Hepatocyte (in vitro differentiated cells): ENCODE measurements at regions not wholly inside any gene's neighbourhood (a gene's known extent, or its start where the extent isn't known, plus 50 kb on each side); places are given as distances from the start of the nearest gene placed in this dataset.

Experiments
- DNase-seq: peaks from one replicate; pipeline ENCODE4 v3.0.0-alpha.2; 2016; ENCODE audit warnings: low spot score
- H2AFZ ChIP-seq: fragments of 200-600 bp; sonication (generic); 2 replicates; pipeline ENCODE4 v1.6.0; 2016; ENCODE audit warnings: antibody characterized with exemption, mild to moderate bottlenecking
- H3K27ac ChIP-seq: fragments of 200-600 bp; sonication (generic); 2 replicates; pipeline ENCODE4 v1.5.1; 2016; ENCODE audit warnings: mild to moderate bottlenecking
- H3K27me3 ChIP-seq: fragments of 200-600 bp; sonication (generic); 2 replicates; pipeline ENCODE4 v1.6.1; 2016
- H3K36me3 ChIP-seq: fragments of 200-600 bp; sonication (generic); replicated peaks from 2 replicates; pipeline ENCODE4 v1.5.1; 2016; ENCODE audit warnings: low read depth; ENCODE audit not compliant: insufficient read depth
- H3K4me1 ChIP-seq: fragments of 200-600 bp; sonication (generic); 2 replicates; pipeline ENCODE4 v1.5.1; 2016; ENCODE audit warnings: mild to moderate bottlenecking, moderate library complexity; ENCODE audit not compliant: insufficient read depth
- H3K4me2 ChIP-seq: fragments of 200-600 bp; sonication (generic); 2 replicates; pipeline ENCODE4 v1.6.0; 2016
- H3K4me3 ChIP-seq: fragments of 200-600 bp; sonication (generic); 2 replicates; pipeline ENCODE4 v1.5.1; 2016; ENCODE audit warnings: mild to moderate bottlenecking
- H3K79me2 ChIP-seq: fragments of 200-600 bp; sonication (generic); 2 replicates; pipeline ENCODE4 v1.6.0; 2017; ENCODE audit warnings: mild to moderate bottlenecking
- H3K9me2 ChIP-seq: fragments of 200-600 bp; sonication (generic); replicated peaks from 2 replicates; pipeline ENCODE4 v1.6.0; 2017; ENCODE audit warnings: mild to moderate bottlenecking; ENCODE audit not compliant: insufficient read depth
- H3K9me3 ChIP-seq: fragments of 200-600 bp; sonication (generic); 2 replicates; pipeline ENCODE4 v1.5.1; 2016; ENCODE audit warnings: low read depth, mild to moderate bottlenecking
- H4K20me1 ChIP-seq: fragments of 200-600 bp; sonication (generic); 2 replicates; pipeline ENCODE4 v1.6.0; 2016; ENCODE audit warnings: mild to moderate bottlenecking; ENCODE audit not compliant: insufficient read depth, poor library complexity, severe bottlenecking
- EZH2 ChIP-seq: fragments of 200-600 bp; sonication (generic); IDR thresholded peaks from 2 replicates; pipeline ENCODE4 v1.6.1; 2016; ENCODE audit warnings: antibody characterized with exemption, mild to moderate bottlenecking, borderline replicate concordance
- EZH2phosphoT487 ChIP-seq: fragments of 200-600 bp; sonication (generic); IDR thresholded peaks from one replicate; pipeline ENCODE4 v1.6.1; 2018; ENCODE audit warnings: antibody characterized with exemption, mild to moderate bottlenecking, low read depth, moderate library complexity; ENCODE audit not compliant: unreplicated experiment, severe bottlenecking
- WGBS: methylation state at CpG from one replicate; pipeline ENCODE4 v1.1.6; 2016; ENCODE audit warnings: low lambda C conversion rate; ENCODE audit errors: missing lambda C conversion rate; 5-methylcytosine and 5-hydroxymethylcytosine counted together
- TF ChIP-seq, protein P1 (sequence below): fragments of 200-600 bp; sonication (generic); IDR thresholded peaks from 2 replicates; pipeline ENCODE4 v1.5.1; 2016; ENCODE audit warnings: antibody characterized with exemption, mild to moderate bottlenecking; ENCODE audit not compliant: poor library complexity

DNA sequence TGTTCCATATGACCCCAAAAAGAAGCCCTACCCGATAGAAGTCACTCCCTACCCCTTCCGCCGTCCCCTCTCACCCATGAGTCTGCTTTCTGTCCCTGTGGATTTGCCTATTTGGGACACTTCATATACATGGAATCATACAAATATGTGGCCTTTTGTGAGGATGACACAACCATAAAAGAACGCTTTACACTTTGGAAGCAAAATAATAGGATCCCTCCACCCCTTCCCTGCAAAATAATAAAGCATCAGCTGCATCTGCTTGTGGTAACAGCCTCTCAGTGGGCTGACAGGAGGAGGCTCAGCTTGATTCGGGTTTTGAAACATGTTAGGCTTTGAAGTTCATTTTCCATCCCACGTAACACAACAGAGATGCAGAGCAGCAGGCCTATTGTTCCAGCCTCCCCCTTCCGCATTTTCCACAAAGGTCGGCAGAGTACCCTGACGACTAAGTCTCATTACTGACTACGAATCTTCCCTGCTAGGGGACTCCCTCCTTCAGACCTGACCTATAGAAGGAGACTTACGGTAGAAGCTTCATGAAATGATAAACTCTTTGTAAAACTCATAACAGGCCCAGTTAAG, 99.1 kb downstream of the ALDH8A1 start:
- 84% methylated on average over 11 of the region's 11 CpGs for WGBS
- Histone ChIP-seq H3K4me1 (peaks cover 14% of the 10 kb centered on the region), H3K27me3 (no peaks in the 10 kb centered on the region), H3K36me3 (no peaks in the 10 kb centered on the region), H3K9me2 (no peaks in the 10 kb centered on the region), H3K4me3 (no peak overlapping the region), H3K79me2 (no peaks in the 10 kb centered on the region), H3K9me3 (no peaks in the 10 kb centered on the region), H3K4me2 (no peak overlapping the region), H3K27ac (no peak overlapping the region), H2AFZ (no peak overlapping the region), H4K20me1 (no peaks in the 10 kb centered on the region)
- TF ChIP-seq EZH2 (no peak), EZH2phosphoT487 (no peak)
- TF ChIP-seq, protein P1, sequence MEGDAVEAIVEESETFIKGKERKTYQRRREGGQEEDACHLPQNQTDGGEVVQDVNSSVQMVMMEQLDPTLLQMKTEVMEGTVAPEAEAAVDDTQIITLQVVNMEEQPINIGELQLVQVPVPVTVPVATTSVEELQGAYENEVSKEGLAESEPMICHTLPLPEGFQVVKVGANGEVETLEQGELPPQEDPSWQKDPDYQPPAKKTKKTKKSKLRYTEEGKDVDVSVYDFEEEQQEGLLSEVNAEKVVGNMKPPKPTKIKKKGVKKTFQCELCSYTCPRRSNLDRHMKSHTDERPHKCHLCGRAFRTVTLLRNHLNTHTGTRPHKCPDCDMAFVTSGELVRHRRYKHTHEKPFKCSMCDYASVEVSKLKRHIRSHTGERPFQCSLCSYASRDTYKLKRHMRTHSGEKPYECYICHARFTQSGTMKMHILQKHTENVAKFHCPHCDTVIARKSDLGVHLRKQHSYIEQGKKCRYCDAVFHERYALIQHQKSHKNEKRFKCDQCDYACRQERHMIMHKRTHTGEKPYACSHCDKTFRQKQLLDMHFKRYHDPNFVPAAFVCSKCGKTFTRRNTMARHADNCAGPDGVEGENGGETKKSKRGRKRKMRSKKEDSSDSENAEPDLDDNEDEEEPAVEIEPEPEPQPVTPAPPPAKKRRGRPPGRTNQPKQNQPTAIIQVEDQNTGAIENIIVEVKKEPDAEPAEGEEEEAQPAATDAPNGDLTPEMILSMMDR, result no peak
- DNase-seq, result no peak

DNA sequence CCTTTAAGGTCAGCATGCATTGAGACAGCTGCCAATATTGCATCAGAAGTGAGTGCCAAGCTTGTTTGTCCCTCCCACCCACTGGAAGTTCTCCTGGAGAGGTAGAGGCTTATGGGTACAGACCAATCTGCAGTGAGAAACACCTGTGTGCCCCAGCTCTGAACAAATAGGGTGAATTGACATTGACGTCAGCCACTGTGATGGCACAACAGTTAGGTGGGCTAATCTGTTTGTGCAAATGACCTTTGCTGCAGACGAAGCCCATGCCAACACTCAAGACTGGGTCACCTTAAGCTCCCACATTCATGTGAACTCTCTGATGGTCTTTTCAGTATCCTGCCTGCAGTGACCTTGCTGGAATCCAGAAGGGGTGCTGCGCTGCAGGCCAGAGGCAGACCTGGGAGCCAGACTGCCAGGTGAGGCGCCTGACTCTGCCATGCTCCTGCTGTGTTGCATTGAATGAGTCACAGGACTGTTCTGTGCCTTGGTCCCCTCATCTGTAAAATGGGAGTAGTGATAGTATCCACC, 99.9 kb downstream of the ALDH8A1 start:
- Histone ChIP-seq H3K79me2 (no peaks in the 10 kb centered on the region), H3K9me3 (no peaks in the 10 kb centered on the region), H3K4me3 (no peak overlapping the region), H2AFZ (no peak overlapping the region), H3K4me1 (peaks cover 14% of the 10 kb centered on the region), H3K36me3 (no peaks in the 10 kb centered on the region), H3K27me3 (no peaks in the 10 kb centered on the region), H3K27ac (no peak overlapping the region), H4K20me1 (no peaks in the 10 kb centered on the region), H3K4me2 (no peak overlapping the region), H3K9me2 (no peaks in the 10 kb centered on the region)
- DNase-seq, result no peak
- WGBS, result 94% methylated on average over 4 of the region's 4 CpGs
- TF ChIP-seq EZH2phosphoT487 (no peak), EZH2 (no peak)
- TF ChIP-seq, protein P1, result no peak

DNA sequence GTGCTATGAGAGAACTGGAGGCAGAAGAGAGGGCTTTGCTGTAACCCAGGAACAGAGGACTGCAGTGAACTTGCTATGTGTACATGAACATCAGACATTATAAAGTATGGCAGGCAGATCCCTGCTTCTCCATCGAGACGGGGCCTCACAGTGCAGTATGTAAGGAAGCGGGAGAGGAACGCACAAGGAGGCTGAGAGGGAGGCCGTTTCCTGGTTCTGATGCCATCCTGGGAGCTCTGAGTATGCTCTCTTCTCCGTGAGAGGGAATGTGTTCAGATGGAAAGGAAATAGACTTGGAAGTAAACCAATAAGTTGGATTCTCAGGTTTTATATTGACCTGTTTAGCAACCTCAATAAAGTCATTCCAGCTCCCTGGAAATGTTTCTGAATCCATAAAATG, 101.8 kb downstream of the ALDH8A1 start:
- 77% methylated on average over 6 of the region's 6 CpGs for WGBS

More for the DNA sequence above, 101.8 kb downstream of the ALDH8A1 start:
- H3K27me3 ChIP-seq, result no peaks in the 10 kb centered on the region
- H3K36me3 ChIP-seq, result no peaks in the 10 kb centered on the region
- no peaks in the 10 kb centered on the region for H3K9me3 ChIP-seq
- TF ChIP-seq EZH2 (no peak), EZH2phosphoT487 (no peak)
- TF ChIP-seq, protein P1, result no peak
- H3K9me2 ChIP-seq, result no peaks in the 10 kb centered on the region
- H4K20me1 ChIP-seq, result no peaks in the 10 kb centered on the region
- DNase-seq, result no peak
- H3K4me3 ChIP-seq, result no peak overlapping the region
- H2AFZ ChIP-seq, result no peak overlapping the region
- no peaks in the 10 kb centered on the region for H3K4me1 ChIP-seq
- no peak overlapping the region for H3K4me2 ChIP-seq
- H3K79me2 ChIP-seq, result no peaks in the 10 kb centered on the region
- no peak overlapping the region for H3K27ac ChIP-seq
